HK-2 (cell line): ENCODE measurements at regions not wholly inside any gene's neighbourhood (a gene's known extent, or its start where the extent isn't known, plus 50 kb on each side); places are given as distances from the start of the nearest gene placed in this dataset.

Experiments
- DNase-seq: peaks from one replicate; pipeline ENCODE4 v3.0.0-alpha.2; 2018; ENCODE audit not compliant: unreplicated experiment

- DNase-seq = no peak
Measured at GRCh38 chr3:30331519-30331918, 274.9 kb upstream of the TGFBR2 start.

- no peak for DNase-seq
Measured at GRCh38 chr3:30332196-30333021, 274.0 kb upstream of the TGFBR2 start.

- no peak for DNase-seq
Measured at GRCh38 chr3:30333143-30333542, 273.3 kb upstream of the TGFBR2 start.

GRCh38 chr3:30333903-30334302 lies 272.5 kb upstream of the TGFBR2 start:
- no peak for DNase-seq

DNA sequence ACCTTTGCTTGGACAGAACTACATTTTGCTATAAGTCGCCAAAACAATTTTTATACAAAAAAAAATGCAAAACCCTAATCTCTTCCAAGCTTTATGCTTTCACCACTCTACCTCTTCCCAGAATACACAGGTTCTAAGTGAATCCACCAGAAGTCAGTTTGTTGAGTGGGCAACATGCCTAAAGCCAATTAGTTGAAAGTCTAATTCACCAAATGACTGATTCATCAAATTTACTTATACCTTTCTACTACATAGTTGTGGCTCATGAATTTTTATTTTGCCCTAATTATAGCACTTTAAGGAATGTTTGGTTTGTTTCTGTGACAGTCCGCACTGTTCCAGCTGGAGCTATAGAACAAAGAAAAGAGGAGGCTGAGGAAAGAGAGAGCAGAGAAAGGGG lies 265.9 kb upstream of the TGFBR2 start:
- no peak for DNase-seq

DNA sequence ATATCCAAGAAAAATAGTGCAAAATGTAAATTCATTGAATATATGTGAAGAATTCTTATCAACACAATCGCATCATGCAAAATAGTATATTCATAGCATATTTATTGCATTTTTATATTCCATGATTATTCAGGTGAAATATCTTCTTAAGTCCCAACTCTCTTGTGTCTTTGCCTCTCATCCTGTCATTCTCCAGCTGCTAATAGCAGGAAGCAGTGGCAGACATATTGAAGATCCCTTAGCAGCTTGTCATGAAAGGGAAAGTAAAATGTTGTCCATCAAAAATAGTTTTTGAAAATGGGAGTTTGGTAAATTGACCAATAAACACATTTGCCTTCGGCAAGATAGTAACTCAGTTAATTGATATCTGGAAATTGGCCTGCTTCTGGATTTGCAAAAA lies 265.3 kb upstream of the TGFBR2 start:
- DNase-seq = no peak

- DNase-seq = no peak
Measured at GRCh38 chr3:30341851-30342250, 264.6 kb upstream of the TGFBR2 start.

DNA sequence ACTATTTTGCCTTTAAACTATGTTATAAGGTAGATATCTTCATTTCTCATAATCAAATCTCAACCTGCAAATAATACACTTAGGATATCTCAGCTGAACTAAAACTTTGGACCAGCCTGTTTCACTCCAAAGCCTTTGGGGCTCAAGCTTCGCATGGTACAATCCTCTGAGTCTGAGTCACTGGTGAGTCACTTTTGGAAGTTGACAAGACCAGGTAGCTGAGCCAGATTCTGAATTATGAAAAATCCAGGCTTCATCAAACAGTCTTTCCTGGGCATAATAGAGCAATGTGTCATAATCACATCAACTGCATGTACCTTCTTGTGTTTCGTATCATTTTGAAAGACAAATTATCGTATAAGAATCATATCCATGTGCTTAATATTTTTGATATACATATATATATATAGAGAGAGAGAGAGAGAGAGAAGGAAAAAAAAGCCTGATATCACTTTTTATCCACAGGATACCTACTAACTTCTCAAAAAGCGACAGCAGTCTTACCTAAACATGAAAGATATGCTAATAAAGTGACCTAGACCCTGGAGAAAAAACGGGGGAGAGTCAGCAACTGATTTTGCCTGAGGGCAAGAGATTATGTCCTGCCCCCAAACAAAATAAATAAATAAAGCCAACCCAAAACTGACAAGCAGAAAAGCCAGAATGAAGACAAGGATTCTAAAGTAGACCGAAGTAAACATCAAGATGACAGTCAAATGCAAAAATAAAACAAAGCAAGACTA lies 263.9 kb upstream of the TGFBR2 start:
- DNase-seq = no peak

DNA sequence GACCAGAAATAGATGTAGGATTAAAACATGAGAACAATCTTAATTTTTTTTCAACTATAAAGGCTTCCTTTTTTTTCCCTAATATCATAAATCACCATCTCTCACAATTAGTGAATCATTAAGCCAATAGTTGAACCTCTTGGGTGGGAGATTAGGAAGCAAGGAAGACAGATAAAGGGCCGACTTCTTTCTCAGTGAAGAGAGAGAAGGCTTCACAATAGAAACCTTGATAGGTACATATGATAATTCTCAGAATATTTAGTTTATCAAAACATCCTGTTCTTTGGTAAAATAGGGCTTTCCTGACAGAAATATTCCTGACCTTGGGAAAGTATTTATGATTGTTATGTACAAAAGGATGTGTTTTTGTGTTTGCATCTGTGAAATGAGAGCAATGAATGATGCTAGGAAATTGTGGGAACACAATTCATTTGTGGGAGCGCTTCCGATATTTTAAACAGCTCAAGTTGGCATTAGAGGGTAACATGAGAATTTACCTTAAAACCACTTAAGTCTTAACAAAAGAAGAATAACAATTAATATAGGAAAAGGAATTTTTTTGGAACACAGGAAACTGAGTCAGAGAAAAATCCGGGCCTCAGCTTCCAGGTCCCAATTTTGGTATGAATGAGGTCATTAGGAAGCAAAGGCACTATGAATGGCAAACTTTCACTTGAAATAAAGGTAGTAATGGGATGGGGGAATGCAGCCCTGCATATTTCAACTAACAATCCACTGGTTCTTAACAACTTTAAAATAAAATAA lies 263.2 kb upstream of the TGFBR2 start:
- no peak for DNase-seq

DNA sequence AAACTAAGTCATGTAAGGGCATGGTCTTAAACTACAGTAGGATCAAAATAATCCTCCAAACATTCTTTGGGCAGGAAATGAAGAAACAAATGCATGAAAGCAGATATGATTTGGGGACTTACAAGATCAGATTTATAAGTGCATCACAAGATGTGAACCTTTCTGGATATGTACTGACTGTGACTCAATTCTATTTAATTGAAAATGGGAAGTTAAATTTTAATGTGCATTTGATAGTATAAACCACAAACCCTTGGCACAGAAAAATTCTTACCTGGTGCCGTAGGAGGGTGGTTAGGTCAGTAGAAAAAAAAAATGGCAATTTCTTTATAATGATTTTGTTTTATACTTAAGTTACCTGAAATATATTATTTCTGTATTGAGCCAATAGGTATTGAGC lies 262.5 kb upstream of the TGFBR2 start:
- DNase-seq = no peak

GRCh38 chr3:30344288-30344687 lies 262.1 kb upstream of the TGFBR2 start:
- DNase-seq = no peak

- DNase-seq = no peak
Measured at GRCh38 chr3:30346933-30347320, 259.5 kb upstream of the TGFBR2 start.

- DNase-seq = no peak
Measured at GRCh38 chr3:30347679-30348216, 258.7 kb upstream of the TGFBR2 start.

DNA sequence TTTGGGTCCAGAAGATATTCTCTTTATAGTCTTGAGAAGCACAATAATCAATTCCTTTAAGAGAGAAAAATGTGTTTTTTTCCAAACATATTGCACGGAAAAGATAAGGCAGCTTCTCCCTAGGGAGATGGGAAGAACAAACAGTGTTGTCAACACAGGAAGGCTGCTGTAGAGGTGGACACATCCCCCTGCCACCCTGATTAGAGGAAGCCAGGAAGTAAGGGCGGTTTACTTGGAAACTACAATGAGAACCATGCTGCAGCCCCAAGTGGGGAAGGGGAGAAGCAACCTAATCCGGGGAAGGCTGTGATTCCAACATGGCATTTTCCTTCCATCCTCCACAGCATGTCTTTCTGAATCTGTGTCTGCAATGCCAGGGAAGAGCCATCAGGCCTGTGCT lies 256.9 kb upstream of the TGFBR2 start:
- DNase-seq = no peak

DNA sequence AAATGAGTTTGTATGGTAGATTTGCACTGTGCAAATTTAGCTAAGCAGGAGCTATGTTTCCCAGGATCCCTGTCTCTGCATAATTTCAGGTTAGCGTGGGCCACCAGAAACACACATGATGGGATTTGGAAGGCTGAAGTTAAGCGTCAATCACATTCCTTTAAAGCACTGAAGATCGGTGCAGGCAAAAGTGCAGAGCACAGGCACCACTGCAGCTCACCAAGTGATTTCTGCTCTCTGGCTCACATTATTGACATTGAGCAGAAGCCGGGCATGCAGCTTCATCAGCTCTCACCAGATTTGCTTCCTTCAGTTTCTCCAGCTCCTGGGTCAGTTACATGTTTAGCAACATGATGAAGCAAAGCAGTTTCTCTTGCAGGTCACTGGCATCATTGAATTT lies 256.4 kb upstream of the TGFBR2 start:
- DNase-seq = no peak

DNA sequence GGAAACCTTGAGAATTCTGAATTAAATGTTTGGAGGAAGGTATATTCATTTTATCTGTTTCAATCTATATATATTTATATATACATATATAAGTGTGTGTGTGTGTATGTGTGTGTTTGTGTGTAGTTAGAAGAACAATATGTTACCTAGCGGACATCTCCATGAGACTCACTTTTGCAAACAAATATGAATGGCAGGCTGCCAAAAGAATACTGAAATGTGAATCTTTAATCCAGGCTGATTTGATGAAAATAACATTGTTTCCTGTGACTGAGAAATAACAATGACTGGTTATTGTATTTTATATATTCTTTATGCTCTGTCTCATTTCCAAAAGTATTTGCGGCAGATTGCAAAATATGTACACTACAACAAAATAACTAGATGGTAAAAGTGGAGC lies 255.5 kb upstream of the TGFBR2 start:
- no peak for DNase-seq

DNA sequence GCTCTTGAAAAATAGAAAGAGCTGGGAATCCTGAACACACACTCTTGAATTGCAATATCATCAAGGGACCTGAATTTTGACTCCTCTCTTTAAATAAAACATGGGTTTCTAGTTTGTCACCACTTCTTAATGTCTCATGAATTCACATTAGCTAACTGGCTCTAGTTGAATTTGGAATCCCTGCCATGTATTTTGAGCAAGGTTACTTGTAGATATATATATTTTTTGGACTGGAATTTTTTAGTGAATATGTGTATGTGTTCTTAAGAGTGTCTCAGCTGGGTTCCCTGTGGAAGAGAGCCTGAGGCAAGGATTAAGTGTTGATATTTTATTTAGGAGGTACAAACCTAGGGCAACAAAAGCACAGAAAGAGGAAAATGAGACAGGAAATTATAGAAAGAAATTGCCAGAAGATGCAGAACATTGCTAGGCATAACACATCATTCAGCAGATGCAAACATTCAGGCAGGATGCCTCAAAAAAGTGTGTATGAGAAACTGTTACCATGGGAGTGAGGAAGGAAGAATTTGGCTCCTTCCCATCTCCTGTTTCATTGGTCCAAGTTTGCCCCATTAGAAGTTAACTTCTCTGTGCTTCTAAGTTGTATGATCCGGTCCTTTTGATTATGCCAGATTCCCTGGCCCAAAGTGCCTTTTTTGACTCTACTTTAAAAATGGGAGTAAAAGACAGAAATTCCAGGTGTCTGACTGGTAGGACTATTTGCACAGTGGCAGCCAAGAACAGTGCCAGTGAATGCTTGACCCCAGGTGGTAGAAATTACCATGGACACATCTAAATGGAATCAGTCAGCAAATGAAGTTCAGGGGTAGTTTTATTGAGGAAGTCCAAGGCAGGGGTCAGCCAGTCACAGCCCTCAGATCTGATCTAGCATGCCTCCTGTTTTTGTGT lies 253.7 kb upstream of the TGFBR2 start:
- no peak for DNase-seq

DNA sequence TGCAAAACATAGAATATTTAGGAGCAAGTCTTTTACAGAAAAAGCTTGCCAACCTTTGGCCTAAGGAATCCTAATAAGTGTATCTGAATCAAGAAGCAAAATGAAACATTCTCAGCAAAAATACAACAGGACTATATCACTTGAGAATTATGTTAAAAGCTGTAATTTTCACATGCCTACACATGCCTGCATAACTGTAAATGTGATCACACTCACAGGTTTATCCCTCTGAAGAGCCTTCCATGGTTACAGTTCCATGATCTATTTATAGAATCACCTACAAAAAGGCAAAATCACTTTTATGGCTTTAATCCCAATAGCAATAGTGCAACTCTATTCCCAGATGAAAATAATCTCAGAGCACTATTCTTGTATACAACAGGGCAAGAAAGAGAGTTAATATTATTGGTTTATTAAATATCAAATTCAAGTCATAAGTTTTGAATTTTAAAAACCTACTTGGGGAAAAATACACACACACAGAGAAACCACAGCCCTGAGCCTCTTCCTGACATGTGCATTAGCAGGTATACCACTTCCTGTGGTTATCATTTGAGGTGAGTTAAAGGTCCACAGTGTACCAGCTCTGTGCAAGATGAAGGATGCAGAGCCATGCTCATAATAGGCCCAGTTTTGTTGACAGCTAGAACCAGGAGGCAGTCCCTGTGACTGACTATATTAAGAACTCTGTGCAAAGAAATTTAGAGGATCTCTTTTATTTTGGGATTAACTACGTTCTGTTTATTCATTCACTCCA lies 252.5 kb upstream of the TGFBR2 start:
- DNase-seq = no peak

DNA sequence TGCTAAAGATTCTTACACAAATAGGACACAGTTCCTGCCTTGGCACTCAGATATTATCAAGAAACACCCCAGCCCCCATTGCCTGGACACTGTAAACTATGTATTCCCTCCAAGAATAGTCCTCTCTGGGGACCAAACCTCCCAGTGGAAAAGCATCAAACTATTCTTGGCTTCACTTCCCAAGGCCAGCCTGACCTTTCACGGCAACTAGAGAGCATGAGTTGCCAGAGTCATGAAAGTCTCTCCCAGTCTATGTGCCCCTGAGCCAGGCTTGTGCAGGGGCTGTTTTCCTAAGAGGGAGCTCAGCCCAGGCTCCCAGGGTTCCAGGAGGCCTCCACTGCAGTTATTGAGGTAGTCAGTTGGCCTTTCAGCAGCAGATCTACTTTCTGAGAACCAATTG lies 251.9 kb upstream of the TGFBR2 start:
- no peak for DNase-seq

DNA sequence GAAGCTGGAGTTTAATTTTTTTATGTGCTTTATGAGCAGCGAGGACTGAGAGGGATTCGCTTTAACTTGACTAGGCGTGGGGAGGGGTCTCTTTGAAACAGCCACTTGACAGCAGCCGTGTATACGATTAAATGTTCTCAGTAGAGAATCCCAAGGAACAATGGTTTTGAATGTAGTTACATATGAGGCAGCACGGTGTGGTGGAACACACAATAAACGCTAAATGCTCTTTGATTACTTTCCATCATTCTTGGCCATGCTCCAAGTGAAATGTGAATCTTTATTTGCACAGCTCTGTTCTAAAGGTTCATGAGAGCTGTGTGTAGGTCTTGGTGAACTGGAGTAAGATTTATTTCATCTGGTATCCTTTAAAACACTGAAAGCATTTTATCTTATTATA lies 251.4 kb upstream of the TGFBR2 start:
- no peak for DNase-seq

GRCh38 chr3:30355622-30356021 lies 250.8 kb upstream of the TGFBR2 start:
- DNase-seq = no peak
